ENCODE measurements at regions not wholly inside any gene's neighbourhood (a gene's known extent, or its start where the extent isn't known, plus 50 kb on each side); places are given as distances from the start of the nearest gene placed in this dataset.

GRCh38 chr9:89920951-89921350 is 316.1 kb downstream of the GADD45G start:
- TF ChIP-seq CTCF (IDR thresholded peaks at IDR 0.05), result no peak
- no peaks in the 10 kb centered on the region for H3K4me1 ChIP-seq
- H3K9ac ChIP-seq (ENCODE audit: low read depth in 2 of 2, low read length in 2 of 2), result no peak overlapping the region
- H3K27me3 ChIP-seq, result no peaks in the 10 kb centered on the region
- no peak for DNase-seq
- intact Hi-C loops (cut with DNase I), result loop anchor here (5.0 kb wide), 1 partner anchor 319 kb away; no protein-coding TSS in a partner anchor
- H3K36me3 ChIP-seq, result no peaks in the 10 kb centered on the region
- H3K9me3 ChIP-seq, result no peaks in the 10 kb centered on the region
- H3K27ac ChIP-seq, result no peak overlapping the region
- no peak overlapping the region for H3K4me3 ChIP-seq

DNA sequence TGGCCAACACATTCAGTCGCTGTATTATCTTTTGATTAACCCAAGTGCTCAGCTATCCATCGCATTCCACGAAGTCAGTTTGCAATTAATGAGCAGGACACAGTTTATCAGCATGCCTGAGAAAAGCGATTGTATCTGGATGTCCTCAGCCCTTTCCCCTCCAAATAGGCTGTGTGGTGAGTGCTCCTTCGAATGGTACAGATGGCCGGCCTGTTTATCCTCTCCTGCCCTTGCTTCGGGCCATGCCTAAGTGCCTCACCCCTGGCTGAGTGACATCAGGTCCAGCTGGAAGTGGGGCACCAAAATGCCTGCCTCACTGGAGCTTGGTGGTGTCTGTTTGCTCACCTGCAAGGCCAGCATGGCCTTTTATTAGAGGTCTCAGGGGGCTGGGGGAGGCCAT is 317.3 kb downstream of the GADD45G start:
- no peak overlapping the region for H3K4me3 ChIP-seq
- no peak for DNase-seq
- H3K27me3 ChIP-seq, result no peaks in the 10 kb centered on the region
- intact Hi-C loops (cut with DNase I), result loop anchor here (5.0 kb wide), 1 partner anchor 320 kb away; no protein-coding TSS in a partner anchor
- no peak overlapping the region for H3K9ac ChIP-seq (ENCODE audit: low read depth in 2 of 2, low read length in 2 of 2)
- no peak for TF ChIP-seq CTCF (IDR thresholded peaks at IDR 0.05)
- no peak overlapping the region for H3K27ac ChIP-seq
- no peaks in the 10 kb centered on the region for H3K36me3 ChIP-seq
- H3K4me1 ChIP-seq, result no peaks in the 10 kb centered on the region
- no peaks in the 10 kb centered on the region for H3K9me3 ChIP-seq

DNA sequence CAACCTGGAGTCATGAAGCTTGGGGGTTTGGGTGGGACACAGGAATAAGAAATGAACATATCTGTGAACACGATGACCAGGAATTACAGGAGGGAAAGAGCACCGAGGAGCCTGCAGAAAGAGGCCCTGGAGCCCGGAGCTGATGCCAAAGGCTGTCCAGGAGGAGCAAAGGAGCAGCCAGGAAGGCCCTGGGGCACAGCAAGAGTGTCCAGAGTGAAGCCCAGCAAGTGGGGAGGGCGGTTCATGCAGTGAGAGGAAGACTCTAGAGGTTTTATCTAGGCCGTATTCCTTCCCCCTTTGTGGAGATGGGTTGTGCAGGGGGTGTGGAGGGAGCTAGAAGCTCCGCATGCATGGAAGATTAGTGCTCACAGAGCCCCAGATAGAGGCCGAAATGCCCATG is 318.4 kb downstream of the GADD45G start:
- no peak overlapping the region for H3K9ac ChIP-seq (ENCODE audit: low read depth in 2 of 2, low read length in 2 of 2)
- intact Hi-C loops (cut with DNase I), result loop anchor here (5.0 kb wide), 1 partner anchor 321 kb away; no protein-coding TSS in a partner anchor
- H3K9me3 ChIP-seq, result no peaks in the 10 kb centered on the region
- H3K4me3 ChIP-seq, result no peak overlapping the region
- H3K27me3 ChIP-seq, result no peaks in the 10 kb centered on the region
- DNase-seq, result no peak
- H3K36me3 ChIP-seq, result no peaks in the 10 kb centered on the region
- no peaks in the 10 kb centered on the region for H3K4me1 ChIP-seq
- TF ChIP-seq CTCF (IDR thresholded peaks at IDR 0.05), result no peak
- no peak overlapping the region for H3K27ac ChIP-seq

- no peak for DNase-seq
- Histone ChIP-seq H3K27me3 (no peaks in the 10 kb centered on the region), H3K9me3 (no peaks in the 10 kb centered on the region), H3K4me3 (no peak overlapping the region), H3K9ac (ENCODE audit: low read depth in 2 of 2, low read length in 2 of 2) (no peak overlapping the region), H3K27ac (no peak overlapping the region), H3K4me1 (no peaks in the 10 kb centered on the region), H3K36me3 (no peaks in the 10 kb centered on the region)
- TF ChIP-seq CTCF (IDR thresholded peaks at IDR 0.05), result no peak
- intact Hi-C loops (cut with DNase I), result loop anchor here (5.0 kb wide), 1 partner anchor 322 kb away; no protein-coding TSS in a partner anchor
These were observed 319.2 kb downstream of the GADD45G start for GRCh38 chr9:89923961-89924504.

GRCh38 chr9:89924611-89925010 is 319.8 kb downstream of the GADD45G start:
- H3K9ac ChIP-seq (ENCODE audit: low read depth in 2 of 2, low read length in 2 of 2), result no peak overlapping the region
- no peak overlapping the region for H3K27ac ChIP-seq
- H3K4me1 ChIP-seq, result no peaks in the 10 kb centered on the region
- DNase-seq, result no peak
- TF ChIP-seq CTCF (IDR thresholded peaks at IDR 0.05), result no peak
- no peaks in the 10 kb centered on the region for H3K27me3 ChIP-seq
- H3K36me3 ChIP-seq, result no peaks in the 10 kb centered on the region
- H3K4me3 ChIP-seq, result no peak overlapping the region
- intact Hi-C loops (cut with DNase I), result loop anchor here (5.0 kb wide), 1 partner anchor 322 kb away; no protein-coding TSS in a partner anchor
- no peaks in the 10 kb centered on the region for H3K9me3 ChIP-seq

Data from colonic mucosa (tissue), 4 donors.